ENCODE measurements at regions not wholly inside any gene's neighbourhood (a gene's known extent, or its start where the extent isn't known, plus 50 kb on each side); places are given as distances from the start of the nearest gene placed in this dataset.

DNA sequence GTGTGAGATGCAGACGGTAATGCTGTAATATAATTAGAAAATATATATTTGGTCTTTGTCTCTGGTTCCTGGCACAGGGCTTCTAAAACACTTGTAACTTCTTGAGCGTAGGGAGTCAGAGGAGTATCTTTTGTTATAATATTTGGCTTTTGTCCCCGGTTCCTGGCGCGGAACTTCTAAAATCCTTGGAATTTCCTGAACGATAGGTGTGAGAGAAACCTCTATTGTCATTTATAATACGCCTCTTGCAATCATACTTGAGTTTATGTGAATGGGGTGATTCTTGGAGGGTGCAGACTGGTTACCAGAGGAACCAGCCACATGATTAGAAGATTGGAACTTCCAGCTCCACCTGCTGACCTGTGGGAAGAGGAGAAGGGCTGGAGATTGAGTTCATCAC, 54.1 kb upstream of the ZBED5 start:
- FAIRE-seq (no peak), DNase-seq (ENCODE audit: low read depth) (peak; percentile 19)
- no peaks in the 10 kb centered on the region for H3K36me3 Mint-ChIP-seq (ENCODE audit: low read depth, unreplicated experiment)
- no peak overlapping the region for H3K4me2 ChIP-seq (ENCODE audit: low read length)
- no peak overlapping the region for H3K27ac Mint-ChIP-seq (ENCODE audit: unreplicated experiment)
- peaks cover 23% of the 10 kb centered on the region for H3K4me1 ChIP-seq (ENCODE audit: insufficient read depth, low read length)
- H3K27me3 ChIP-seq (ENCODE audit: insufficient read depth, low read length): no peaks in the 10 kb centered on the region
- no peaks in the 10 kb centered on the region for H3K36me3 ChIP-seq (ENCODE audit: insufficient read depth, low read length)
- no peaks in the 10 kb centered on the region for H3K79me2 ChIP-seq (ENCODE audit: insufficient read depth, low read length)
- H3K4me3 Mint-ChIP-seq (ENCODE audit: unreplicated experiment): no peak overlapping the region
- no peak overlapping the region for H3K9ac ChIP-seq (ENCODE audit: low read length)
- H3K27me3 Mint-ChIP-seq (ENCODE audit: low read depth, unreplicated experiment): peaks cover 3% of the 10 kb centered on the region
- no peaks in the 10 kb centered on the region for H4K20me1 ChIP-seq (ENCODE audit: insufficient read depth, low read length)
- peaks cover 18% of the 10 kb centered on the region for H3K4me1 Mint-ChIP-seq (ENCODE audit: low read depth, unreplicated experiment)
- no peaks in the 10 kb centered on the region for H3K9me3 ChIP-seq (ENCODE audit: insufficient read depth, low read depth, low read length)
- TF ChIP-seq, protein P1, sequence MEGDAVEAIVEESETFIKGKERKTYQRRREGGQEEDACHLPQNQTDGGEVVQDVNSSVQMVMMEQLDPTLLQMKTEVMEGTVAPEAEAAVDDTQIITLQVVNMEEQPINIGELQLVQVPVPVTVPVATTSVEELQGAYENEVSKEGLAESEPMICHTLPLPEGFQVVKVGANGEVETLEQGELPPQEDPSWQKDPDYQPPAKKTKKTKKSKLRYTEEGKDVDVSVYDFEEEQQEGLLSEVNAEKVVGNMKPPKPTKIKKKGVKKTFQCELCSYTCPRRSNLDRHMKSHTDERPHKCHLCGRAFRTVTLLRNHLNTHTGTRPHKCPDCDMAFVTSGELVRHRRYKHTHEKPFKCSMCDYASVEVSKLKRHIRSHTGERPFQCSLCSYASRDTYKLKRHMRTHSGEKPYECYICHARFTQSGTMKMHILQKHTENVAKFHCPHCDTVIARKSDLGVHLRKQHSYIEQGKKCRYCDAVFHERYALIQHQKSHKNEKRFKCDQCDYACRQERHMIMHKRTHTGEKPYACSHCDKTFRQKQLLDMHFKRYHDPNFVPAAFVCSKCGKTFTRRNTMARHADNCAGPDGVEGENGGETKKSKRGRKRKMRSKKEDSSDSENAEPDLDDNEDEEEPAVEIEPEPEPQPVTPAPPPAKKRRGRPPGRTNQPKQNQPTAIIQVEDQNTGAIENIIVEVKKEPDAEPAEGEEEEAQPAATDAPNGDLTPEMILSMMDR (IDR thresholded peaks at IDR 0.05; ENCODE audit: insufficient read depth, low read depth, low read length): no peak
- TF ChIP-seq EZH2 (IDR thresholded peaks at IDR 0.05; ENCODE audit: insufficient read depth, low read length): no peak
- H3K4me3 ChIP-seq (ENCODE audit: insufficient read depth, low read depth, low read length): no peak overlapping the region
- H3K9me3 Mint-ChIP-seq (ENCODE audit: unreplicated experiment): peaks cover 6% of the 10 kb centered on the region
- H2AFZ ChIP-seq (ENCODE audit: low read depth, low read length): no peak overlapping the region
- H3K27ac ChIP-seq (ENCODE audit: low read depth, low read length): no peak overlapping the region

DNA sequence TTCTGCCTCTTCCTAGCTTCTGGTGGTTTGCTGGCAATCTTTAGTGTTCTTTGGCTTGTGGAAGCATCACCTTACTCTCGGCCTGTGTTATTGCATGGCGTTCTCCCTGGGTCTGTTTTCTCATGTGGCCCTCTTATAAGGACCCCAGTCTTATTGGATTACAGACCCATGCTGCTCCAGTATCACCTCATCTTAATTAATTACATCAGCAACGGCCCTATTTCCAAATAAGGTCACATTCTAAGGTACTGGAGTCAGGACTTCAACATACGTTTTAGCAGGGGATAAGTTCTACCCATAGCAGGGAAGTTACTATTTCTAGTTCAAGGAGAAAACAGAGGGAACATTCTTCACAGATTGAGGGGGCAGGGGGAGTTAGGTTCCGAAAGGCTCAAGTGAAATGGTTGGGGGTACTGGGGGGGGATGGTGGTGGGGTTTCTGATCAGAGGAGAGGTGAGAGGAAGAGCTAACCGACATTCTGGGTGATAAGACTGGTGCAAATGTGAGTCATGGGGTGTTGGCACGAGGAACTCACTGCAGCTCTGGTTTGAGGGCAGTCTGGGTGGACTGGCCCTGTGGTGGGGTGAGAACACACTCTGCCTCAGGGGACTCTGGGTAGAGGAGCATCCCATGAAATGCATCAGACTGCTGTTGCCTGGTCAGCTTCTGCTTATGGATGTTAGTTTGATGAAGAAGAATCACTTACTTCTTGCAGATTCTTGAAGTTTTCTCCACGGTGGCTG, 51.5 kb upstream of the ZBED5 start:
- peaks cover 3% of the 10 kb centered on the region for H3K27me3 Mint-ChIP-seq (ENCODE audit: low read depth, unreplicated experiment)
- no peaks in the 10 kb centered on the region for H3K36me3 ChIP-seq (ENCODE audit: insufficient read depth, low read length)
- H2AFZ ChIP-seq (ENCODE audit: low read depth, low read length): no peak overlapping the region
- H3K4me1 ChIP-seq (ENCODE audit: insufficient read depth, low read length): peaks cover 30% of the 10 kb centered on the region
- no peaks in the 10 kb centered on the region for H4K20me1 ChIP-seq (ENCODE audit: insufficient read depth, low read length)
- FAIRE-seq (no peak), DNase-seq (ENCODE audit: low read depth) (peak; percentile 58)
- H3K9me3 ChIP-seq (ENCODE audit: insufficient read depth, low read depth, low read length): no peaks in the 10 kb centered on the region
- H3K27me3 ChIP-seq (ENCODE audit: insufficient read depth, low read length): no peaks in the 10 kb centered on the region
- no peaks in the 10 kb centered on the region for H3K9me3 Mint-ChIP-seq (ENCODE audit: unreplicated experiment)
- H3K36me3 Mint-ChIP-seq (ENCODE audit: low read depth, unreplicated experiment): no peaks in the 10 kb centered on the region
- H3K4me3 ChIP-seq (ENCODE audit: insufficient read depth, low read depth, low read length): peak overlapping the region; percentile 3
- peak overlapping the region; percentile 72 for H3K4me2 ChIP-seq (ENCODE audit: low read length)
- H3K27ac ChIP-seq (ENCODE audit: low read depth, low read length): peak overlapping the region; percentile 59
- no peak overlapping the region for H3K4me3 Mint-ChIP-seq (ENCODE audit: unreplicated experiment)
- peak overlapping the region; percentile 67 for H3K27ac Mint-ChIP-seq (ENCODE audit: unreplicated experiment)
- peak overlapping the region; percentile 43 for H3K9ac ChIP-seq (ENCODE audit: low read length)
- H3K79me2 ChIP-seq (ENCODE audit: insufficient read depth, low read length): no peaks in the 10 kb centered on the region
- H3K4me1 Mint-ChIP-seq (ENCODE audit: low read depth, unreplicated experiment): peaks cover 27% of the 10 kb centered on the region
- no peak for TF ChIP-seq EZH2 (IDR thresholded peaks at IDR 0.05; ENCODE audit: insufficient read depth, low read length)
- TF ChIP-seq, protein P1 (IDR thresholded peaks at IDR 0.05; ENCODE audit: insufficient read depth, low read depth, low read length): no peak
